ENCODE measurements at regions not wholly inside any gene's neighbourhood (a gene's known extent, or its start where the extent isn't known, plus 50 kb on each side); places are given as distances from the start of the nearest gene placed in this dataset.

GRCh38 chr6:14335071-14335470 lies 217.5 kb downstream of the CD83 start:
- H3K27me3 ChIP-seq (ENCODE audit: control insufficient read depth in 3 of 3, insufficient read depth in 3 of 3, low read depth in 1 of 3, low read length in 3 of 3): no peaks in the 10 kb centered on the region
- no peak overlapping the region for H2BK15ac ChIP-seq (ENCODE audit: low read length)
- H3K27ac ChIP-seq (replicated peaks; ENCODE audit: low read length): no peak overlapping the region
- H2AFZ ChIP-seq (ENCODE audit: low read length): no peak overlapping the region
- H3K4me1 ChIP-seq (ENCODE audit: control insufficient read depth in 2 of 2, insufficient read depth in 1 of 2, low read depth in 1 of 2, low read length in 2 of 2): no peaks in the 10 kb centered on the region
- H4K91ac ChIP-seq (ENCODE audit: low read depth, low read length, poor library complexity): no peak overlapping the region
- DNase-seq (ENCODE audit: low spot score): no peak
- H3K36me3 ChIP-seq (replicated peaks in 1 of 2; ENCODE audit: control insufficient read depth in 2 of 2, insufficient read depth in 2 of 2, low read length in 2 of 2): no peaks in the 10 kb centered on the region
- H3K4ac ChIP-seq (ENCODE audit: low read length): no peak overlapping the region
- no peak overlapping the region for H2BK120ac ChIP-seq (ENCODE audit: low read depth, low read length)
- no peak overlapping the region for H3K4me3 ChIP-seq (ENCODE audit: low read length in 2 of 2)
- no peak overlapping the region for H3K4me2 ChIP-seq (ENCODE audit: insufficient read depth, low read length, poor library complexity, severe bottlenecking)
- H2AK5ac ChIP-seq (ENCODE audit: low read depth, low read length): no peak overlapping the region
- no peak overlapping the region for H2BK5ac ChIP-seq (ENCODE audit: low read length)
- H3K14ac ChIP-seq (ENCODE audit: low read length): no peak overlapping the region
- no peak overlapping the region for H4K8ac ChIP-seq (ENCODE audit: low read depth, low read length)
- H3K18ac ChIP-seq (ENCODE audit: low read length): no peak overlapping the region
- H3K23ac ChIP-seq (ENCODE audit: low read depth, low read length, poor library complexity): no peak overlapping the region
- H3K9ac ChIP-seq (ENCODE audit: low read depth, low read length, poor library complexity): no peak overlapping the region
- H2BK12ac ChIP-seq (ENCODE audit: low read length): no peak overlapping the region
- no peaks in the 10 kb centered on the region for H3K9me3 ChIP-seq (replicated peaks in 1 of 2; ENCODE audit: control insufficient read depth in 2 of 2, insufficient read depth in 1 of 2, low read depth in 1 of 2, low read length in 2 of 2)
- no CpG with 5 or more reads among the region's 2 CpGs for WGBS, 2 donors (ENCODE audit: extremely low coverage in 2 of 2, insufficient read length in 2 of 2, insufficient replicate concordance in 1 of 2)
- no peaks in the 10 kb centered on the region for H3K79me1 ChIP-seq (ENCODE audit: low read depth, low read length)

- no peaks in the 10 kb centered on the region for H3K79me1 ChIP-seq (ENCODE audit: low read depth, low read length)
- WGBS, 2 donors (ENCODE audit: extremely low coverage in 2 of 2, insufficient read length in 2 of 2, insufficient replicate concordance in 1 of 2): no CpG with 5 or more reads among the region's 3 CpGs
- H2AK5ac ChIP-seq (ENCODE audit: low read depth, low read length): no peak overlapping the region
- H3K18ac ChIP-seq (ENCODE audit: low read length): no peak overlapping the region
- H3K14ac ChIP-seq (ENCODE audit: low read length): no peak overlapping the region
- H3K27ac ChIP-seq (replicated peaks; ENCODE audit: low read length): no peak overlapping the region
- no peak overlapping the region for H3K4ac ChIP-seq (ENCODE audit: low read length)
- H3K9me3 ChIP-seq (replicated peaks in 1 of 2; ENCODE audit: control insufficient read depth in 2 of 2, insufficient read depth in 1 of 2, low read depth in 1 of 2, low read length in 2 of 2): no peaks in the 10 kb centered on the region
- no peak overlapping the region for H2BK12ac ChIP-seq (ENCODE audit: low read length)
- H3K27me3 ChIP-seq (ENCODE audit: control insufficient read depth in 3 of 3, insufficient read depth in 3 of 3, low read depth in 1 of 3, low read length in 3 of 3): peaks cover 0 to under 1% (median 0%) of the 10 kb centered on the region in 3 experiments
- no peaks in the 10 kb centered on the region for H3K36me3 ChIP-seq (replicated peaks in 1 of 2; ENCODE audit: control insufficient read depth in 2 of 2, insufficient read depth in 2 of 2, low read length in 2 of 2)
- no peaks in the 10 kb centered on the region for H3K4me1 ChIP-seq (ENCODE audit: control insufficient read depth in 2 of 2, insufficient read depth in 1 of 2, low read depth in 1 of 2, low read length in 2 of 2)
- H4K8ac ChIP-seq (ENCODE audit: low read depth, low read length): no peak overlapping the region
- H2AFZ ChIP-seq (ENCODE audit: low read length): no peak overlapping the region
- H2BK15ac ChIP-seq (ENCODE audit: low read length): no peak overlapping the region
- no peak overlapping the region for H3K23ac ChIP-seq (ENCODE audit: low read depth, low read length, poor library complexity)
- no peak overlapping the region for H3K4me3 ChIP-seq (ENCODE audit: low read length in 2 of 2)
- H2BK120ac ChIP-seq (ENCODE audit: low read depth, low read length): no peak overlapping the region
- no peak overlapping the region for H2BK5ac ChIP-seq (ENCODE audit: low read length)
- no peak for DNase-seq (ENCODE audit: low spot score)
- H4K91ac ChIP-seq (ENCODE audit: low read depth, low read length, poor library complexity): no peak overlapping the region
- no peak overlapping the region for H3K4me2 ChIP-seq (ENCODE audit: insufficient read depth, low read length, poor library complexity, severe bottlenecking)
- no peak overlapping the region for H3K9ac ChIP-seq (ENCODE audit: low read depth, low read length, poor library complexity)
These were observed 219.6 kb downstream of the CD83 start for GRCh38 chr6:14337152-14337551.

GRCh38 chr6:14339172-14339571 lies 221.6 kb downstream of the CD83 start:
- Histone ChIP-seq H3K4ac (ENCODE audit: low read length) (no peak overlapping the region), H4K8ac (ENCODE audit: low read depth, low read length) (no peak overlapping the region), H3K9me3 (replicated peaks in 1 of 2; ENCODE audit: control insufficient read depth in 2 of 2, insufficient read depth in 1 of 2, low read depth in 1 of 2, low read length in 2 of 2) (no peaks in the 10 kb centered on the region), H3K4me1 (ENCODE audit: control insufficient read depth in 2 of 2, insufficient read depth in 1 of 2, low read depth in 1 of 2, low read length in 2 of 2) (no peaks in the 10 kb centered on the region), H3K27ac (replicated peaks; ENCODE audit: low read length) (no peak overlapping the region), H2BK12ac (ENCODE audit: low read length) (no peak overlapping the region), H3K9ac (ENCODE audit: low read depth, low read length, poor library complexity) (no peak overlapping the region), H4K91ac (ENCODE audit: low read depth, low read length, poor library complexity) (no peak overlapping the region), H2BK120ac (ENCODE audit: low read depth, low read length) (no peak overlapping the region), H3K36me3 (replicated peaks in 1 of 2; ENCODE audit: control insufficient read depth in 2 of 2, insufficient read depth in 2 of 2, low read length in 2 of 2) (no peaks in the 10 kb centered on the region), H3K14ac (ENCODE audit: low read length) (no peak overlapping the region), H3K23ac (ENCODE audit: low read depth, low read length, poor library complexity) (no peak overlapping the region), H3K18ac (ENCODE audit: low read length) (no peak overlapping the region), H2BK15ac (ENCODE audit: low read length) (no peak overlapping the region), H2AK5ac (ENCODE audit: low read depth, low read length) (no peak overlapping the region), H3K27me3 (ENCODE audit: control insufficient read depth in 3 of 3, insufficient read depth in 3 of 3, low read depth in 1 of 3, low read length in 3 of 3) (peaks cover 0 to 6% (median 0%) of the 10 kb centered on the region in 3 experiments), H3K4me2 (ENCODE audit: insufficient read depth, low read length, poor library complexity, severe bottlenecking) (no peak overlapping the region), H3K4me3 (ENCODE audit: low read length in 2 of 2) (no peak overlapping the region), H2AFZ (ENCODE audit: low read length) (no peak overlapping the region), H3K79me1 (ENCODE audit: low read depth, low read length) (no peaks in the 10 kb centered on the region), H2BK5ac (ENCODE audit: low read length) (no peak overlapping the region)
- DNase-seq (ENCODE audit: low spot score): no peak
- no CpG with 5 or more reads among the region's 1 CpG for WGBS, 2 donors (ENCODE audit: extremely low coverage in 2 of 2, insufficient read length in 2 of 2, insufficient replicate concordance in 1 of 2)

DNA sequence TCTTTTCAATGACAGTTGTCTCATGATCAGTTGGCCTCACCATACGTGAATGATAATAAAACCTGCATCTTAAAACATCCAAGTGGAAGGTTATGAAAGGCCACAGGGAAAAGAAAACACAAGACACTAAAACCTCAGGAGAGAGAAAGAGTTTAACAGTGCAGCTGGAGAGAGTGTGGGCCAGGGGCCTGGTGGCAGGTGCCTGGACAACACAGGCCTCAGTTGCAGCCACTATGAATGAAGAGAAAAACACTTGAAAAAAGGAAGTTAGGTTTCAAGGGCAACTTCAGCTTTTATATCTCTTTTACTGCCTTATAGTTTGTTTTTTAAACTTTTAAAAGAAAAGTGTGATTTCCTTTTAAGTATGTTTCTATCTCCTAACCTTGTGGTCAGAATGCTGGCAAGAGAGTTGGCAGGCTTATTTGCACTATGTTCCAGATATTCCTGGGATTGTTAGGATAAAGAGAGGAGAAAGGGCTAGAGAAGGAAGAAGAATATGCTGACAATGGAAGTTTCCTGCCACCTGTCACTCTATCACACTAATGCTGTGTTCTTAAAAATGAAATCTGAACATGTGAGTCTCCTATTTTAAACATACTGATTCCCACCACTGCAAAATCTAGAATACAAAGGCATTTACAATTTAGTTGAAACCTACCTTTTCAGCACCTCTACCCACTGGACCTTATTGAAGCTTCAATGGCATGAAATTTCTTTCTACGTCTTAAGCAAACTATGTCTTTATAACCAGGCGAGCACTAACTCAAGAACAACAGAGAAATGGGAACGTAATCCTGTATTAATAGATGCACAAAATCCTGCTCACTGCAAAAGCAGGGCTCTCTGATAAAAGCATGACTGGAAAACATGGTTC lies 222.4 kb downstream of the CD83 start:
- H3K79me1 ChIP-seq (ENCODE audit: low read depth, low read length): no peaks in the 10 kb centered on the region

More for the DNA sequence above, 222.4 kb downstream of the CD83 start:
- Histone ChIP-seq H3K4me1 (ENCODE audit: control insufficient read depth in 2 of 2, insufficient read depth in 1 of 2, low read depth in 1 of 2, low read length in 2 of 2) (no peaks in the 10 kb centered on the region), H3K4ac (ENCODE audit: low read length) (no peak overlapping the region), H3K27ac (replicated peaks; ENCODE audit: low read length) (no peak overlapping the region), H3K4me2 (ENCODE audit: insufficient read depth, low read length, poor library complexity, severe bottlenecking) (no peak overlapping the region), H2AFZ (ENCODE audit: low read length) (no peak overlapping the region), H2BK120ac (ENCODE audit: low read depth, low read length) (no peak overlapping the region), H4K91ac (ENCODE audit: low read depth, low read length, poor library complexity) (no peak overlapping the region), H2BK5ac (ENCODE audit: low read length) (no peak overlapping the region), H3K36me3 (replicated peaks in 1 of 2; ENCODE audit: control insufficient read depth in 2 of 2, insufficient read depth in 2 of 2, low read length in 2 of 2) (no peaks in the 10 kb centered on the region), H3K18ac (ENCODE audit: low read length) (no peak overlapping the region), H3K14ac (ENCODE audit: low read length) (no peak overlapping the region), H2BK15ac (ENCODE audit: low read length) (no peak overlapping the region), H3K23ac (ENCODE audit: low read depth, low read length, poor library complexity) (no peak overlapping the region), H3K4me3 (ENCODE audit: low read length in 2 of 2) (no peak overlapping the region), H2BK12ac (ENCODE audit: low read length) (no peak overlapping the region), H3K27me3 (ENCODE audit: control insufficient read depth in 3 of 3, insufficient read depth in 3 of 3, low read depth in 1 of 3, low read length in 3 of 3) (peaks cover 0 to 6% (median 0%) of the 10 kb centered on the region in 3 experiments), H3K9ac (ENCODE audit: low read depth, low read length, poor library complexity) (no peak overlapping the region), H3K9me3 (replicated peaks in 1 of 2; ENCODE audit: control insufficient read depth in 2 of 2, insufficient read depth in 1 of 2, low read depth in 1 of 2, low read length in 2 of 2) (no peaks in the 10 kb centered on the region), H4K8ac (ENCODE audit: low read depth, low read length) (no peak overlapping the region), H2AK5ac (ENCODE audit: low read depth, low read length) (no peak overlapping the region)
- no peak for DNase-seq (ENCODE audit: low spot score)
- no CpG with 5 or more reads among the region's 4 CpGs for WGBS, 2 donors (ENCODE audit: extremely low coverage in 2 of 2, insufficient read length in 2 of 2, insufficient replicate concordance in 1 of 2)
